Kidney (tissue), 13 donors: ENCODE measurements at regions not wholly inside any gene's neighbourhood (a gene's known extent, or its start where the extent isn't known, plus 50 kb on each side); places are given as distances from the start of the nearest gene placed in this dataset.

Experiments used
- DNase-seq, 5 donors: peaks; one replicate each; pipeline ENCODE4 v3.0.0-alpha.2; 2013 to 2020
- FAIRE-seq: peaks from 2 replicates; lab custom pipeline; 2012; peaks lifted over from hg19 to GRCh38; lab: Jason Lieb, UNC
- H3K27ac ChIP-seq, 2 donors: one replicate each; pipeline ENCODE4 v1.7.0; 2013; ENCODE audit warnings: low read depth in 2 of 2, low read length in 2 of 2, inconsistent platforms in 1 of 2
- H3K27me3 ChIP-seq: one replicate; pipeline ENCODE4 v1.7.1; 2013; ENCODE audit warnings: low read length, inconsistent platforms; ENCODE audit not compliant: control insufficient read depth, insufficient read depth
- H3K36me3 ChIP-seq, 3 donors: one replicate each; pipeline versions ENCODE4 v1.7.0 to v1.7.1; 2013; ENCODE audit warnings: low read length in 3 of 3, control low read depth in 1 of 3, inconsistent platforms in 1 of 3; ENCODE audit not compliant: insufficient read depth in 3 of 3, control insufficient read depth in 2 of 3
- H3K4me1 ChIP-seq, 3 donors: one replicate each; pipeline versions ENCODE4 v1.7.0 to v1.7.1; 2013; ENCODE audit warnings: low read length in 3 of 3, inconsistent platforms in 1 of 3, low read depth in 1 of 3; ENCODE audit not compliant: control insufficient read depth in 2 of 3, insufficient read depth in 2 of 3
- H3K4me3 ChIP-seq, 3 donors: one replicate each; pipeline versions ENCODE4 v1.7.0 to v1.8.1; 2013; ENCODE audit warnings: low read length in 3 of 3, control low read depth in 1 of 3, inconsistent platforms in 1 of 3
- H3K9ac ChIP-seq, 3 donors: one replicate each; pipeline versions ENCODE4 v1.7.0 to v1.7.1; 2013; ENCODE audit warnings: low read length in 3 of 3, control low read depth in 1 of 3, inconsistent platforms in 1 of 3
- H3K9me3 ChIP-seq, 3 donors: one replicate each; pipeline versions ENCODE4 v1.7.0 to v1.7.1; 2013; ENCODE audit warnings: low read length in 3 of 3, control low read depth in 1 of 3, inconsistent platforms in 1 of 3; ENCODE audit not compliant: control insufficient read depth in 2 of 3, insufficient read depth in 1 of 3
- CTCF ChIP-seq: IDR thresholded peaks from 3 replicates; pipeline ENCODE4 v1.5.1; 2012; ENCODE audit warnings: mild to moderate bottlenecking, moderate library complexity, borderline replicate concordance; ENCODE audit not compliant: insufficient read depth; ENCODE audit errors: extremely low read depth
- intact Hi-C: fragments of 100-400 bp; cut with DNase I; formaldehyde crosslinking; loops from one replicate; pipeline ENCODE4 v1.11.1; 2022
- donor health status: control.
- donor health status: control.
- donor health status: control.
- donor health status: control.
- donor health status: control.
- donor health status: DM: yes; HTN: yes; CAD: no.
- donor health status: Normal renal cell carcinoma (clear cell type).

- FAIRE-seq (no peak), DNase-seq (peak; percentile 28 to 97 (median 62))
- no peak overlapping the region for H3K9ac ChIP-seq
These were observed 104.0 kb downstream of the FAM53A start for GRCh38 chr4:1579901-1580691.

GRCh38 chr4:1579001-1579900 is 104.9 kb downstream of the FAM53A start:
- TF ChIP-seq CTCF = peak; percentile 33
- intact Hi-C loops = no loop called here
- FAIRE-seq = no peak
- peak overlapping the region in 2 of 3 donors; percentile 14 to 37 for H3K4me3 ChIP-seq
- peak in 4 of 5 donors; percentile 21 to 92 (median 63) for DNase-seq
- no peaks in the 10 kb centered on the region for H3K9me3 ChIP-seq
- H3K36me3 ChIP-seq = no peaks in the 10 kb centered on the region
- peaks cover 2% of the 10 kb centered on the region for H3K27me3 ChIP-seq
- peak overlapping the region in 1 of 2 donors; percentile 67 for H3K27ac ChIP-seq
- H3K4me1 ChIP-seq = peaks cover 0 to 4% (median 0%) of the 10 kb centered on the region in 3 donors
- H3K9ac ChIP-seq = no peak overlapping the region

More at GRCh38 chr4:1579901-1580691, 104.0 kb downstream of the FAM53A start:
- Histone ChIP-seq H3K4me1 (peaks cover 0 to 4% (median 0%) of the 10 kb centered on the region in 3 donors), H3K4me3 (peak overlapping the region in 2 of 3 donors; percentile 37 to 49), H3K9me3 (no peaks in the 10 kb centered on the region), H3K27ac (no peak overlapping the region), H3K27me3 (peaks cover 2% of the 10 kb centered on the region), H3K36me3 (no peaks in the 10 kb centered on the region)
- intact Hi-C loops = no loop called here
- TF ChIP-seq CTCF = no peak

DNA sequence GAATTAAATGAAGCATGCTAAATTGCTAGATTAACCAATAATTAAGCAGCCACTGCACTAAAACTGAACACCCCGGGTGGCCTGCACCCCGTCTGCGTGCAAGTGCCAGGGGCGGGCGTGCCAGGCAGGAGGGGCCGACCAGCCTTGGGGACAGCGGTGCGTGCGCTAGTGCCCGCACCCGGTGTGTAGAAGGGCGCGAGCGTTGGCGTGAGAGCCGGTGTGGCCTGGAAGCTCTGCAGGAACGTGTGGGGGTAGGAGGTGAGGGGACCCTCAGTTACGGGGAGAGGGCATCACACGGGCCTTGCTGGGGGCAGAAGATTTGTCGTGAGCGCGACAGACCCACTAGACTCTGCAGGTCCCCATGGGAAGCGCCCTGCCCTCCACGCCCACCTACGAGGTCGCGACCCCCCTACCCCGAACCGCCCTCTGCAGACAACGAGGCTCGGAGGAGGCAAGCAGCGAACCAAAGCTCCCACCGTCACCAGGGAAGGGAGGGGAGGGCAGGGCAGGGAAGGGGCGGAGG is 105.8 kb downstream of the FAM53A start:
- intact Hi-C loops = no loop called here
- no peaks in the 10 kb centered on the region for H3K36me3 ChIP-seq
- no peak for TF ChIP-seq CTCF
- H3K9ac ChIP-seq = no peak overlapping the region
- FAIRE-seq (no peak), DNase-seq (peak in 4 of 5 donors; percentile 25 to 70 (median 52))
- H3K9me3 ChIP-seq = no peaks in the 10 kb centered on the region
- H3K27me3 ChIP-seq = peaks cover 2% of the 10 kb centered on the region
- H3K27ac ChIP-seq = no peak overlapping the region
- H3K4me3 ChIP-seq = no peak overlapping the region
- H3K4me1 ChIP-seq = peaks cover 0 to 4% (median 0%) of the 10 kb centered on the region in 3 donors
